Osteoblast (primary cell): ENCODE measurements at regions not wholly inside any gene's neighbourhood (a gene's known extent, or its start where the extent isn't known, plus 50 kb on each side); places are given as distances from the start of the nearest gene placed in this dataset.
A peak's percentile ranks its signal among the peaks of the same experiment; 100 is the strongest.

Source experiments
- DNase-seq: peaks from one replicate; pipeline ENCODE4 v3.0.0; 2011; ENCODE audit warnings: low spot score, mixed read lengths; ENCODE audit not compliant: insufficient read length; ENCODE audit errors: missing footprints
- H2AFZ ChIP-seq: 2 replicates; pipeline ENCODE4 v1.6.0; 2011; ENCODE audit warnings: mild to moderate bottlenecking, low read length
- H3K27ac ChIP-seq: 2 replicates; pipeline ENCODE4 v1.5.1; 2011; ENCODE audit warnings: mild to moderate bottlenecking, low read depth, low read length, moderate library complexity
- H3K27me3 ChIP-seq: 2 replicates; pipeline ENCODE4 v1.6.0; 2012; ENCODE audit warnings: mild to moderate bottlenecking, control low read depth, inconsistent platforms, low read length, moderate library complexity; ENCODE audit not compliant: insufficient read depth
- H3K36me3 ChIP-seq: 2 replicates; pipeline ENCODE4 v1.5.1; 2011; ENCODE audit warnings: mild to moderate bottlenecking, low read length, control low read depth, moderate library complexity; ENCODE audit not compliant: insufficient read depth
- H3K4me1 ChIP-seq: 2 replicates; pipeline ENCODE4 v1.5.1; 2011; ENCODE audit warnings: mild to moderate bottlenecking, low read length, control low read depth, moderate library complexity; ENCODE audit not compliant: insufficient read depth
- H3K4me2 ChIP-seq: 2 replicates; pipeline ENCODE4 v1.6.0; 2011; ENCODE audit warnings: mild to moderate bottlenecking, low read length; ENCODE audit not compliant: insufficient read depth
- H3K4me3 ChIP-seq: fragments of 200-600 bp; sonication (generic); 3 replicates; pipeline ENCODE4 v1.5.1; 2012; ENCODE audit warnings: mild to moderate bottlenecking, low read length, inconsistent platforms; ENCODE audit not compliant: insufficient read depth
- H3K79me2 ChIP-seq: 2 replicates; pipeline ENCODE4 v1.6.0; 2012; ENCODE audit warnings: mild to moderate bottlenecking, low read length, control low read depth, inconsistent platforms; ENCODE audit not compliant: insufficient read depth
- H3K9me3 ChIP-seq: 2 replicates; pipeline ENCODE4 v1.5.1; 2011; ENCODE audit warnings: low read depth, low read length, control low read depth
- H4K20me1 ChIP-seq: 2 replicates; pipeline ENCODE4 v1.6.0; 2012; ENCODE audit warnings: mild to moderate bottlenecking, low read length, control low read depth; ENCODE audit not compliant: insufficient read depth
- TF ChIP-seq, protein P1 (sequence below): IDR thresholded peaks from 2 replicates; pipeline ENCODE4 v1.5.1; 2011; ENCODE audit warnings: mild to moderate bottlenecking, low read depth, low read length, moderate library complexity; ENCODE audit errors: extremely low read depth

DNA sequence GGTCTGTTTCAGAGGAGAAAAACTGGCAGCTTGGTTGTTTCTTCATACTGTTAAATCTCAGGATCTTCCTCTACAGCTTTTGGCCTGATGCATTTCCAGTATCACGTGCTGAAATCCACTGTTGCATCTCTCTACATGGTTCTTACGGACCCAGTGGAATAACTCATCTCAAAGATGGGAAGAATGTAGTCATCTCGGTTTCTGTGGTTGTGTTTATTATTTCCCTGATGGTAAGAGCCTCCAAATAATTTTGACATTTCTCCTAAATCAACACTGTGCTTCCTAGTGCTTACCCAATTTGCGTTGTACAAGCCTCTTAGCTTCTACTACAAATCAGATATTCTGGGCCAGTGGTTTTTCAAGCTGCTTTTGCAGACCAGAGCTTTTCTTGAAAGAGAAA is 812.8 kb downstream of the C12orf50 start:
- Histone ChIP-seq H3K36me3 (no peaks in the 10 kb centered on the region), H4K20me1 (no peaks in the 10 kb centered on the region), H3K4me1 (no peaks in the 10 kb centered on the region), H3K4me2 (no peak overlapping the region), H3K4me3 (no peak overlapping the region), H3K27ac (no peak overlapping the region), H3K79me2 (no peaks in the 10 kb centered on the region), H2AFZ (no peak overlapping the region), H3K9me3 (no peaks in the 10 kb centered on the region), H3K27me3 (no peaks in the 10 kb centered on the region)
- DNase-seq = peak; percentile 73
- TF ChIP-seq, protein P1, sequence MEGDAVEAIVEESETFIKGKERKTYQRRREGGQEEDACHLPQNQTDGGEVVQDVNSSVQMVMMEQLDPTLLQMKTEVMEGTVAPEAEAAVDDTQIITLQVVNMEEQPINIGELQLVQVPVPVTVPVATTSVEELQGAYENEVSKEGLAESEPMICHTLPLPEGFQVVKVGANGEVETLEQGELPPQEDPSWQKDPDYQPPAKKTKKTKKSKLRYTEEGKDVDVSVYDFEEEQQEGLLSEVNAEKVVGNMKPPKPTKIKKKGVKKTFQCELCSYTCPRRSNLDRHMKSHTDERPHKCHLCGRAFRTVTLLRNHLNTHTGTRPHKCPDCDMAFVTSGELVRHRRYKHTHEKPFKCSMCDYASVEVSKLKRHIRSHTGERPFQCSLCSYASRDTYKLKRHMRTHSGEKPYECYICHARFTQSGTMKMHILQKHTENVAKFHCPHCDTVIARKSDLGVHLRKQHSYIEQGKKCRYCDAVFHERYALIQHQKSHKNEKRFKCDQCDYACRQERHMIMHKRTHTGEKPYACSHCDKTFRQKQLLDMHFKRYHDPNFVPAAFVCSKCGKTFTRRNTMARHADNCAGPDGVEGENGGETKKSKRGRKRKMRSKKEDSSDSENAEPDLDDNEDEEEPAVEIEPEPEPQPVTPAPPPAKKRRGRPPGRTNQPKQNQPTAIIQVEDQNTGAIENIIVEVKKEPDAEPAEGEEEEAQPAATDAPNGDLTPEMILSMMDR = no peak

DNA sequence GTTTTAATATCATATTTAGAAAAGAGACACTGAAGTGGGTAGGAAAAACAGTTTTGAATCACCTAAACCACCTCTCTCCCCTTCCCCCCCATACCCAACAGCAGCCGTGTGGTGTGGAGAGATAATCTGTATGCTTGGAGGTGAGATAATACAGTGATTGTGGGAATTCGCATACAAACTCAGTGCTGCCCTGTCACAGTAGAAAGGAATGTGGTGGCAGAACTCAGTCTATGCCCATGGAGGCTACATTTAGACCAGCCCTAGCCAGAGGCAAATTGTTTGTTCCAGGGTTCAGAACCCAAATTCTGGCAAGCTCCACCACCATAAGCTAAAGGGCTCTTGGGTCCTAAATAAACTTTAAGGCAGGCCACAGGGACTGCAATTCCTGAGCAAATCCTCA is 827.0 kb downstream of the C12orf50 start:
- no peak overlapping the region for H3K4me2 ChIP-seq

DNA sequence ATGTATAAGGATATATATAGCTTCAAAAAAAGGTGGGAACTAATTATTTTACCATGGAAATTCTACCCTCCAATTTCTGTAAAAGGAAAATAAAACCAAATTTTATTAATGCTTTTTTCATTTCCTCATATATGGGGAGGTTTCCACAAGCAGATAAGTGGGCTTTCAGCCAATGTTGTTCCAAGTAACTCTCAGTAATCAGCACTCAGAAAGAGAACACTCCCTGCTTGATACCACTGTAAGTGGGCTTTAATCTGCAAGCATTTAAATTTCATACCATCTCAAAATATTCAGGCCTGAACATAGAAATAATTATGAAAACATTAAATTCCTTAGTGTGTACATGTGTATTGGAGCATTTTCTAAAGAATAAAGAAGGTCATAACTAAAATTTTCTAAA is 827.6 kb downstream of the C12orf50 start:
- H3K4me3 ChIP-seq = no peak overlapping the region
- no peaks in the 10 kb centered on the region for H3K4me1 ChIP-seq
- H3K79me2 ChIP-seq = no peaks in the 10 kb centered on the region
- no peaks in the 10 kb centered on the region for H3K9me3 ChIP-seq
- no peak overlapping the region for H3K4me2 ChIP-seq
- H2AFZ ChIP-seq = no peak overlapping the region
- H3K27ac ChIP-seq = no peak overlapping the region
- no peak for DNase-seq
- no peaks in the 10 kb centered on the region for H3K27me3 ChIP-seq
- no peaks in the 10 kb centered on the region for H4K20me1 ChIP-seq
- TF ChIP-seq, protein P1 = no peak
- H3K36me3 ChIP-seq = no peaks in the 10 kb centered on the region

More for the DNA sequence above, 827.0 kb downstream of the C12orf50 start:
- H4K20me1 ChIP-seq = no peaks in the 10 kb centered on the region
- H3K4me1 ChIP-seq = no peaks in the 10 kb centered on the region
- no peak overlapping the region for H2AFZ ChIP-seq
- no peak for DNase-seq
- H3K4me3 ChIP-seq = no peak overlapping the region
- H3K9me3 ChIP-seq = no peaks in the 10 kb centered on the region
- TF ChIP-seq, protein P1 = no peak
- no peaks in the 10 kb centered on the region for H3K79me2 ChIP-seq
- H3K27ac ChIP-seq = no peak overlapping the region
- H3K36me3 ChIP-seq = no peaks in the 10 kb centered on the region
- no peaks in the 10 kb centered on the region for H3K27me3 ChIP-seq

GRCh38 chr12:87200289-87200979 is 828.8 kb downstream of the C12orf50 start:
- Histone ChIP-seq H3K79me2 (no peaks in the 10 kb centered on the region), H3K27ac (no peak overlapping the region), H3K4me3 (no peak overlapping the region), H4K20me1 (no peaks in the 10 kb centered on the region), H3K4me1 (no peaks in the 10 kb centered on the region), H3K27me3 (no peaks in the 10 kb centered on the region), H3K36me3 (no peaks in the 10 kb centered on the region), H2AFZ (no peak overlapping the region), H3K9me3 (no peaks in the 10 kb centered on the region), H3K4me2 (no peak overlapping the region)
- TF ChIP-seq, protein P1 = no peak
- no peak for DNase-seq
